Esophagus muscularis mucosa (tissue), 4 donors: ENCODE measurements at regions not wholly inside any gene's neighbourhood (a gene's known extent, or its start where the extent isn't known, plus 50 kb on each side); places are given as distances from the start of the nearest gene placed in this dataset.

Source experiments
- DNase-seq: peaks from one replicate; pipeline ENCODE4 v3.0.0-alpha.2; 2017; ENCODE audit errors: extremely low spot score
- H3K27ac ChIP-seq, 4 donors: fragments of 200-600 bp; sonication (generic); replicated peaks in 1 of 4; 1 replicate in 3 of 4; 2 replicates in 1 of 4; pipeline ENCODE4 v1.5.1; 2016 to 2019; ENCODE audit warnings: mild to moderate bottlenecking in 1 of 4
- H3K27me3 ChIP-seq, 4 donors: fragments of 200-600 bp; sonication (generic); one replicate each; pipeline versions ENCODE4 v1.5.1 to v1.6.0; 2016 to 2019
- H3K36me3 ChIP-seq, 4 donors: fragments of 200-600 bp; sonication (generic); one replicate each; pipeline ENCODE4 v1.5.1; 2016 to 2019
- H3K4me1 ChIP-seq, 4 donors: fragments of 200-600 bp; sonication (generic); one replicate each; pipeline ENCODE4 v1.5.1; 2016 to 2019
- H3K4me3 ChIP-seq, 4 donors: fragments of 200-600 bp; sonication (generic); 1 replicate in 2 of 4; 2 replicates in 2 of 4; pipeline ENCODE4 v1.5.1; 2016 to 2019; ENCODE audit warnings: mild to moderate bottlenecking in 4 of 4, moderate library complexity in 1 of 4
- H3K9me3 ChIP-seq, 4 donors: fragments of 200-600 bp; sonication (generic); 1 replicate in 3 of 4; 2 replicates in 1 of 4; pipeline ENCODE4 v1.5.1; 2016 to 2019
- CTCF ChIP-seq, 3 experiments: fragments of 200-600 bp in 2 of 3; fragments of 450-650 bp in 1 of 3; sonication (generic) in 2 of 3; IDR thresholded peaks; one replicate each; pipeline ENCODE4 v1.5.1; 2017 to 2019; ENCODE audit warnings: antibody characterized with exemption in 3 of 3, mild to moderate bottlenecking in 2 of 3, moderate library complexity in 1 of 3
- EP300 ChIP-seq: sonication (generic); formaldehyde crosslinking; IDR thresholded peaks from one replicate; pipeline ENCODE4 v1.6.1; 2017; ENCODE audit warnings: antibody characterized with exemption
- POLR2A ChIP-seq: fragments of 450-650 bp; IDR thresholded peaks from one replicate; pipeline ENCODE4 v1.6.1; 2017; ENCODE audit warnings: antibody characterized with exemption, moderate library complexity, mild to moderate bottlenecking, low read depth
- POLR2AphosphoS5 ChIP-seq, 2 donors: sonication (generic); formaldehyde crosslinking; IDR thresholded peaks; one replicate each; pipeline ENCODE4 v1.6.1; 2017; ENCODE audit warnings: antibody characterized with exemption in 2 of 2
- WGBS: methylation state at CpG from one replicate; pipeline ENCODE4 v1.1.5; 2018; 5-methylcytosine and 5-hydroxymethylcytosine counted together
- intact Hi-C: fragments of 100-400 bp; cut with DNase I; formaldehyde crosslinking; loops from one replicate; pipeline ENCODE4 v1.15.1; 2023

GRCh38 chr2:35548171-35548570 is 807.4 kb upstream of the CRIM1 start:
- Histone ChIP-seq H3K27me3 (no peaks in the 10 kb centered on the region), H3K4me3 (no peak overlapping the region), H3K27ac (no peak overlapping the region), H3K4me1 (peaks cover 0 to 7% (median 0%) of the 10 kb centered on the region in 4 donors), H3K9me3 (no peaks in the 10 kb centered on the region), H3K36me3 (no peaks in the 10 kb centered on the region)
- 61% methylated on average over 1 of the region's 1 CpG for WGBS
- intact Hi-C loops = no loop called here
- no peak for TF ChIP-seq EP300
- TF ChIP-seq CTCF (IDR thresholded peaks at IDR 0.05) = no peak
- TF ChIP-seq POLR2AphosphoS5 (IDR thresholded peaks at IDR 0.05) = no peak
- TF ChIP-seq POLR2A = no peak
- DNase-seq = no peak

GRCh38 chr2:35545301-35545700 is 810.3 kb upstream of the CRIM1 start:
- 80% methylated on average over 6 of the region's 6 CpGs for WGBS
- intact Hi-C loops = no loop called here

GRCh38 chr2:35538796-35539195 is 816.8 kb upstream of the CRIM1 start:
- DNase-seq = no peak
- intact Hi-C loops = no loop called here
- TF ChIP-seq POLR2A = no peak
- no peak for TF ChIP-seq POLR2AphosphoS5 (IDR thresholded peaks at IDR 0.05)
- no peak for TF ChIP-seq CTCF (IDR thresholded peaks at IDR 0.05)
- no peak for TF ChIP-seq EP300
- Histone ChIP-seq H3K36me3 (no peaks in the 10 kb centered on the region), H3K9me3 (no peaks in the 10 kb centered on the region), H3K27ac (no peak overlapping the region), H3K27me3 (no peaks in the 10 kb centered on the region), H3K4me3 (no peak overlapping the region), H3K4me1 (no peaks in the 10 kb centered on the region)
- 83% methylated on average over 3 of the region's 3 CpGs for WGBS

More at GRCh38 chr2:35545301-35545700, 810.3 kb upstream of the CRIM1 start:
- DNase-seq = no peak
- Histone ChIP-seq H3K36me3 (no peaks in the 10 kb centered on the region), H3K27me3 (no peaks in the 10 kb centered on the region), H3K4me1 (peaks cover 0 to 7% (median 0%) of the 10 kb centered on the region in 4 donors), H3K9me3 (no peaks in the 10 kb centered on the region), H3K4me3 (no peak overlapping the region), H3K27ac (no peak overlapping the region)
- TF ChIP-seq POLR2AphosphoS5 (IDR thresholded peaks at IDR 0.05) = no peak
- no peak for TF ChIP-seq CTCF (IDR thresholded peaks at IDR 0.05)
- no peak for TF ChIP-seq EP300
- no peak for TF ChIP-seq POLR2A

GRCh38 chr2:35530615-35531135 is 824.9 kb upstream of the CRIM1 start:
- H3K27me3 ChIP-seq = no peaks in the 10 kb centered on the region
- no peaks in the 10 kb centered on the region for H3K36me3 ChIP-seq
- no peak overlapping the region for H3K27ac ChIP-seq
- H3K9me3 ChIP-seq = no peaks in the 10 kb centered on the region
- no peak for TF ChIP-seq CTCF (IDR thresholded peaks at IDR 0.05)
- no peak for TF ChIP-seq EP300
- TF ChIP-seq POLR2A = no peak
- TF ChIP-seq POLR2AphosphoS5 (IDR thresholded peaks at IDR 0.05) = no peak
- no peaks in the 10 kb centered on the region for H3K4me1 ChIP-seq
- DNase-seq = no peak
- no peak overlapping the region for H3K4me3 ChIP-seq
- 83% methylated on average over 5 of the region's 5 CpGs for WGBS
- intact Hi-C loops = no loop called here

GRCh38 chr2:35526741-35527140 is 828.8 kb upstream of the CRIM1 start:
- H3K36me3 ChIP-seq = no peaks in the 10 kb centered on the region
- H3K27me3 ChIP-seq = no peaks in the 10 kb centered on the region
- H3K27ac ChIP-seq = no peak overlapping the region
- no peaks in the 10 kb centered on the region for H3K4me1 ChIP-seq
- WGBS = 72% methylated on average over 2 of the region's 2 CpGs
- TF ChIP-seq POLR2A (no peak), POLR2AphosphoS5 (IDR thresholded peaks at IDR 0.05) (no peak), EP300 (no peak), CTCF (IDR thresholded peaks at IDR 0.05) (no peak)
- no peaks in the 10 kb centered on the region for H3K9me3 ChIP-seq
- intact Hi-C loops = no loop called here
- H3K4me3 ChIP-seq = no peak overlapping the region
- DNase-seq = no peak
